AG10803 (cell line): ENCODE measurements at regions not wholly inside any gene's neighbourhood (a gene's known extent, or its start where the extent isn't known, plus 50 kb on each side); places are given as distances from the start of the nearest gene placed in this dataset.
"Not testable (repeated sequence)": the region's sequence is repeated elsewhere in the genome, so short reads cannot be mapped to it uniquely, and the experiment has no call there.

ENCODE experiments used
- DNase-seq: peaks from one replicate; pipeline ENCODE4 v3.0.0; 2010; ENCODE audit warnings: low read depth
- H3K4me3 ChIP-seq: 2 replicates; pipeline ENCODE4 v1.5.1; 2011; ENCODE audit warnings: mild to moderate bottlenecking, low read length, control low read depth
- CTCF ChIP-seq: conservative IDR thresholded peaks from 2 replicates; pipeline ENCODE4 v1.5.1; 2011; ENCODE audit warnings: mild to moderate bottlenecking, low read length, control low read depth, inconsistent platforms

- no peak for TF ChIP-seq CTCF
- no peak for DNase-seq
- H3K4me3 ChIP-seq, result no peak overlapping the region
Observed at GRCh38 chr6:106724848-106725247, 95.5 kb downstream of the QRSL1 start.

- TF ChIP-seq CTCF, result no peak
- H3K4me3 ChIP-seq, result no peak overlapping the region
- DNase-seq, result no peak
Observed at GRCh38 chr6:106724337-106724736, 95.0 kb downstream of the QRSL1 start.

GRCh38 chr6:106723419-106723818, 94.0 kb downstream of the QRSL1 start:
- not testable (repeated sequence) for DNase-seq, H3K4me3 ChIP-seq

GRCh38 chr6:106721189-106721588, 91.8 kb downstream of the QRSL1 start:
- H3K4me3 ChIP-seq, DNase-seq: not testable (repeated sequence)
